ENCODE measurements at regions not wholly inside any gene's neighbourhood (a gene's known extent, or its start where the extent isn't known, plus 50 kb on each side); places are given as distances from the start of the nearest gene placed in this dataset.
"Not testable (repeated sequence)": the region's sequence is repeated elsewhere in the genome, so short reads cannot be mapped to it uniquely, and the experiment has no call there.

- Histone ChIP-seq H3K36me3 (ENCODE audit: control insufficient read depth in 2 of 2, insufficient read depth in 2 of 2, low read length in 1 of 2) (no peaks in the 10 kb centered on the region), H3K27ac (ENCODE audit: low read depth in 2 of 2, low read length in 1 of 2) (no peak overlapping the region), H3K27me3 (ENCODE audit: control insufficient read depth in 1 of 2, insufficient read depth in 2 of 2, low read length in 2 of 2) (no peaks in the 10 kb centered on the region), H3K9me3 (ENCODE audit: control insufficient read depth in 2 of 2, insufficient read depth in 1 of 2, low read depth in 1 of 2, low read length in 1 of 2) (no peaks in the 10 kb centered on the region), H3K4me3 (ENCODE audit: low read depth in 1 of 2, low read length in 2 of 2) (no peak overlapping the region), H3K4me1 (ENCODE audit: control insufficient read depth in 2 of 2, insufficient read depth in 2 of 2, low read length in 1 of 2) (no peaks in the 10 kb centered on the region)
- 50 to 53% methylated on average over 1 of the region's 1 CpG for WGBS, 2 donors
Measured at GRCh38 chrX:109077788-109078187, 341.4 kb upstream of the IRS4 start.

GRCh38 chrX:109054181-109054581 lies 317.8 kb upstream of the IRS4 start:
- WGBS, 2 donors: 77 to 81% methylated on average over 27 of the region's 27 CpGs
- H3K27me3 ChIP-seq (ENCODE audit: control insufficient read depth in 1 of 2, insufficient read depth in 2 of 2, low read length in 2 of 2); H3K27ac ChIP-seq (ENCODE audit: low read depth in 2 of 2, low read length in 1 of 2); H3K4me3 ChIP-seq (ENCODE audit: low read depth in 1 of 2, low read length in 2 of 2); H3K9me3 ChIP-seq (ENCODE audit: control insufficient read depth in 2 of 2, insufficient read depth in 1 of 2, low read depth in 1 of 2, low read length in 1 of 2); H3K36me3 ChIP-seq (ENCODE audit: control insufficient read depth in 2 of 2, insufficient read depth in 2 of 2, low read length in 1 of 2); H3K4me1 ChIP-seq (ENCODE audit: control insufficient read depth in 2 of 2, insufficient read depth in 2 of 2, low read length in 1 of 2): not testable (repeated sequence)

- Histone ChIP-seq H3K4me3 (ENCODE audit: low read depth in 1 of 2, low read length in 2 of 2) (no peak overlapping the region), H3K9me3 (ENCODE audit: control insufficient read depth in 2 of 2, insufficient read depth in 1 of 2, low read depth in 1 of 2, low read length in 1 of 2) (no peaks in the 10 kb centered on the region), H3K4me1 (ENCODE audit: control insufficient read depth in 2 of 2, insufficient read depth in 2 of 2, low read length in 1 of 2) (no peaks in the 10 kb centered on the region), H3K27me3 (ENCODE audit: control insufficient read depth in 1 of 2, insufficient read depth in 2 of 2, low read length in 2 of 2) (no peaks in the 10 kb centered on the region), H3K27ac (ENCODE audit: low read depth in 2 of 2, low read length in 1 of 2) (no peak overlapping the region), H3K36me3 (ENCODE audit: control insufficient read depth in 2 of 2, insufficient read depth in 2 of 2, low read length in 1 of 2) (no peaks in the 10 kb centered on the region)
- WGBS, 2 donors: 32 to 40% methylated on average over 2 of the region's 2 CpGs
Measured at GRCh38 chrX:109049903-109050302, 313.5 kb upstream of the IRS4 start.

GRCh38 chrX:109049416-109049815 lies 313.1 kb upstream of the IRS4 start:
- H3K36me3 ChIP-seq (ENCODE audit: control insufficient read depth in 2 of 2, insufficient read depth in 2 of 2, low read length in 1 of 2): no peaks in the 10 kb centered on the region
- no peak overlapping the region for H3K27ac ChIP-seq (ENCODE audit: low read depth in 2 of 2, low read length in 1 of 2)
- whole genome bisulfite sequencing, 2 donors: 20 to 22% methylated on average over 2 of the region's 2 CpGs
- no peaks in the 10 kb centered on the region for H3K27me3 ChIP-seq (ENCODE audit: control insufficient read depth in 1 of 2, insufficient read depth in 2 of 2, low read length in 2 of 2)
- no peaks in the 10 kb centered on the region for H3K4me1 ChIP-seq (ENCODE audit: control insufficient read depth in 2 of 2, insufficient read depth in 2 of 2, low read length in 1 of 2)
- no peaks in the 10 kb centered on the region for H3K9me3 ChIP-seq (ENCODE audit: control insufficient read depth in 2 of 2, insufficient read depth in 1 of 2, low read depth in 1 of 2, low read length in 1 of 2)
- H3K4me3 ChIP-seq (ENCODE audit: low read depth in 1 of 2, low read length in 2 of 2): no peak overlapping the region

GRCh38 chrX:109040057-109040456 lies 303.7 kb upstream of the IRS4 start:
- H3K4me1 ChIP-seq (ENCODE audit: control insufficient read depth in 2 of 2, insufficient read depth in 2 of 2, low read length in 1 of 2): no peaks in the 10 kb centered on the region
- H3K9me3 ChIP-seq (ENCODE audit: control insufficient read depth in 2 of 2, insufficient read depth in 1 of 2, low read depth in 1 of 2, low read length in 1 of 2): no peaks in the 10 kb centered on the region
- 20 to 32% methylated on average over 3 of the region's 3 CpGs for WGBS, 2 donors

GRCh38 chrX:109036624-109037023 lies 300.3 kb upstream of the IRS4 start:
- Histone ChIP-seq H3K4me1 (ENCODE audit: control insufficient read depth in 2 of 2, insufficient read depth in 2 of 2, low read length in 1 of 2) (no peaks in the 10 kb centered on the region), H3K27me3 (ENCODE audit: control insufficient read depth in 1 of 2, insufficient read depth in 2 of 2, low read length in 2 of 2) (no peaks in the 10 kb centered on the region), H3K27ac (ENCODE audit: low read depth in 2 of 2, low read length in 1 of 2) (no peak overlapping the region), H3K4me3 (ENCODE audit: low read depth in 1 of 2, low read length in 2 of 2) (no peak overlapping the region), H3K36me3 (ENCODE audit: control insufficient read depth in 2 of 2, insufficient read depth in 2 of 2, low read length in 1 of 2) (no peaks in the 10 kb centered on the region), H3K9me3 (ENCODE audit: control insufficient read depth in 2 of 2, insufficient read depth in 1 of 2, low read depth in 1 of 2, low read length in 1 of 2) (no peaks in the 10 kb centered on the region)
- WGBS, 2 donors: 55 to 66% methylated on average over 2 of the region's 2 CpGs

More at GRCh38 chrX:109040057-109040456, 303.7 kb upstream of the IRS4 start:
- H3K4me3 ChIP-seq (ENCODE audit: low read depth in 1 of 2, low read length in 2 of 2): no peak overlapping the region
- H3K27me3 ChIP-seq (ENCODE audit: control insufficient read depth in 1 of 2, insufficient read depth in 2 of 2, low read length in 2 of 2): no peaks in the 10 kb centered on the region
- H3K27ac ChIP-seq (ENCODE audit: low read depth in 2 of 2, low read length in 1 of 2): no peak overlapping the region
- H3K36me3 ChIP-seq (ENCODE audit: control insufficient read depth in 2 of 2, insufficient read depth in 2 of 2, low read length in 1 of 2): no peaks in the 10 kb centered on the region

GRCh38 chrX:108993909-108994308 lies 257.5 kb upstream of the IRS4 start:
- H3K9me3 ChIP-seq (ENCODE audit: control insufficient read depth in 2 of 2, insufficient read depth in 1 of 2, low read depth in 1 of 2, low read length in 1 of 2): no peaks in the 10 kb centered on the region
- H3K36me3 ChIP-seq (ENCODE audit: control insufficient read depth in 2 of 2, insufficient read depth in 2 of 2, low read length in 1 of 2): no peaks in the 10 kb centered on the region
- no peak overlapping the region for H3K4me3 ChIP-seq (ENCODE audit: low read depth in 1 of 2, low read length in 2 of 2)
- no peak overlapping the region for H3K27ac ChIP-seq (ENCODE audit: low read depth in 2 of 2, low read length in 1 of 2)
- no peaks in the 10 kb centered on the region for H3K4me1 ChIP-seq (ENCODE audit: control insufficient read depth in 2 of 2, insufficient read depth in 2 of 2, low read length in 1 of 2)
- no peaks in the 10 kb centered on the region for H3K27me3 ChIP-seq (ENCODE audit: control insufficient read depth in 1 of 2, insufficient read depth in 2 of 2, low read length in 2 of 2)

- 67 to 95% methylated on average over 3 of the region's 3 CpGs for WGBS, 2 donors
- H3K4me1 ChIP-seq (ENCODE audit: control insufficient read depth in 2 of 2, insufficient read depth in 2 of 2, low read length in 1 of 2); H3K27me3 ChIP-seq (ENCODE audit: control insufficient read depth in 1 of 2, insufficient read depth in 2 of 2, low read length in 2 of 2); H3K27ac ChIP-seq (ENCODE audit: low read depth in 2 of 2, low read length in 1 of 2); H3K9me3 ChIP-seq (ENCODE audit: control insufficient read depth in 2 of 2, insufficient read depth in 1 of 2, low read depth in 1 of 2, low read length in 1 of 2); H3K36me3 ChIP-seq (ENCODE audit: control insufficient read depth in 2 of 2, insufficient read depth in 2 of 2, low read length in 1 of 2); H3K4me3 ChIP-seq (ENCODE audit: low read depth in 1 of 2, low read length in 2 of 2): not testable (repeated sequence)
Measured at GRCh38 chrX:108972899-108973298, 236.5 kb upstream of the IRS4 start.

GRCh38 chrX:108947205-108947604 lies 210.8 kb upstream of the IRS4 start:
- H3K4me1 ChIP-seq (ENCODE audit: control insufficient read depth in 2 of 2, insufficient read depth in 2 of 2, low read length in 1 of 2): no peaks in the 10 kb centered on the region
- H3K36me3 ChIP-seq (ENCODE audit: control insufficient read depth in 2 of 2, insufficient read depth in 2 of 2, low read length in 1 of 2): no peaks in the 10 kb centered on the region
- H3K9me3 ChIP-seq (ENCODE audit: control insufficient read depth in 2 of 2, insufficient read depth in 1 of 2, low read depth in 1 of 2, low read length in 1 of 2): peaks cover 0 to 2% of the 10 kb centered on the region in 2 donors
- 88 to 92% methylated on average over 2 of the region's 2 CpGs for WGBS, 2 donors
- peaks cover 0 to 2% of the 10 kb centered on the region in 2 donors for H3K27me3 ChIP-seq (ENCODE audit: control insufficient read depth in 1 of 2, insufficient read depth in 2 of 2, low read length in 2 of 2)
- H3K27ac ChIP-seq (ENCODE audit: low read depth in 2 of 2, low read length in 1 of 2): no peak overlapping the region
- H3K4me3 ChIP-seq (ENCODE audit: low read depth in 1 of 2, low read length in 2 of 2): no peak overlapping the region

GRCh38 chrX:108946531-108946930 lies 210.2 kb upstream of the IRS4 start:
- Histone ChIP-seq H3K27me3 (ENCODE audit: control insufficient read depth in 1 of 2, insufficient read depth in 2 of 2, low read length in 2 of 2) (peaks cover 0 to 2% of the 10 kb centered on the region in 2 donors), H3K27ac (ENCODE audit: low read depth in 2 of 2, low read length in 1 of 2) (no peak overlapping the region), H3K9me3 (ENCODE audit: control insufficient read depth in 2 of 2, insufficient read depth in 1 of 2, low read depth in 1 of 2, low read length in 1 of 2) (peaks cover 0 to 2% of the 10 kb centered on the region in 2 donors), H3K36me3 (ENCODE audit: control insufficient read depth in 2 of 2, insufficient read depth in 2 of 2, low read length in 1 of 2) (no peaks in the 10 kb centered on the region), H3K4me3 (ENCODE audit: low read depth in 1 of 2, low read length in 2 of 2) (no peak overlapping the region), H3K4me1 (ENCODE audit: control insufficient read depth in 2 of 2, insufficient read depth in 2 of 2, low read length in 1 of 2) (no peaks in the 10 kb centered on the region)
- WGBS, 2 donors: 76 to 83% methylated on average over 4 of the region's 4 CpGs
